Glomerular endothelial cell (primary cell): ENCODE measurements at regions not wholly inside any gene's neighbourhood (a gene's known extent, or its start where the extent isn't known, plus 50 kb on each side); places are given as distances from the start of the nearest gene placed in this dataset.
"Not testable (repeated sequence)": the region's sequence is repeated elsewhere in the genome, so short reads cannot be mapped to it uniquely, and the experiment has no call there.

Experiments used
- DNase-seq: peaks from one replicate; pipeline ENCODE4 v3.0.0-alpha.2; 2011; ENCODE audit warnings: low read depth, low spot score; ENCODE audit errors: extremely low read depth

DNA sequence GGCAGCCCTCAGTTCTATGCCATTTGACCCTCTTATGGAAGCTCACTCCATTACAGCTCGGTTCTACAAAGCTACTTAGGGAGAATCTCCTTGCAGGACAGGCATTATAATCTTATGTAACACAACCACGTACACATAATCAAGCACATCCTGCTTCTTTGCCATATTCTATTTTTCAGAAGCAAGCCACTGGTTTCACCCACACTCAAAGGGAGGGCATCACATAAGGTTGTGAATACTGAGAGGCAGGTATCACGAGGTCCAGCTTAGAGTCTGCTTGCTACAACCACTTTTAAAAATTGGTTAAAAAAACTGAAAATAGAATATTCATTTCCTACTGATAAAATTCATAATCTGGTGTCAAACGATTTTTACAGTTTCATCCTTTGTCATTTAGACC is 589.2 kb downstream of the SLC16A7 start:
- no peak for DNase-seq

DNA sequence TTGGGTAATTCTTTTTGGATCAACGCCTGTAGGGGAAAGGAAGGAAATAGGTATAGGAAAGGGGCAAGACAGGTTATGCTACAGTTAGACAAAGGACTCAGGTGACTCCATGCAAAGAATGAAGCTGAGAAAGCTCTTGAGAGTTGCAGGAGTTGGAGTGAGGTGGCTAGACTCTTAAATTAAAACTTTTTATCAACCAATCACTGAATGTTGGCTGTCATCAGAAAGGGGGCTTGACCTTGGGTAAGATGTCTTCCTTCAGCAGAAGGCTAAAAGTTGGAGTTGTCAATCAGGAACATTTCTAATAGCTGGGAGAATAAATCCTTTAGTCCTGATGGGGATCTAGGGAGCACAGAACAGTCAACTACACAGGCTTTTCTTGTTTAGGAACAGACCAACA is 595.4 kb downstream of the SLC16A7 start:
- DNase-seq, result no peak

DNA sequence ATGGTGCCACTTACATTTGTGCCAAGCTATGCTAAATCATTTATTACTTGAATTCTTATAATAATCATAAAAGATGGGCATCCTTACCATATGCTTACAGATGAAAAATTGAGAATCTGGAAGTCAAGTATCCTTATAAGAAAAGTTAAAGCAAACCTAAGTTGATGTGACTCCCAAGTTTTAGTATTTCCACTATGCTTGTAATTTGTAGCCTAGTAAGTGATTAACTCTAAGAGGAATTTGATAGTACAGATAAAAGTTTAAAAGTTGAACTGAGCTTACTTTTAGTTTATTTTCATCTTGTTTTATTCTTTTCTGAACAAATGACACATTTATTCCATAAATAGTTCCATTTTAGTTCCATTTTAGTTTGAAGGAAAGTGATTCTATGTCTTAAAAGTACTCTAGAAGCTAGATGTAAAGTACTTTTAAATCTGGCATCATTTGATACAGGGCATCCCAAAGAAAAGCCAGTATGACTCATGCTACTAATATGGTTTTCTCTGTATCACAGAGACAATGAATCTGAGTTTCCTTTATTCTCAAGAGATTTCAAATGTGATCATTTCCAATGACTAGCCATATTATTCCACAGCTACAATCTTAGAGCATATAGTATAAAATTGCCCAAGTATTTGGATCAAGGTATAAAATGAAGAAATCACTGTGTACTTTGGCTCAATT is 596.0 kb downstream of the SLC16A7 start:
- DNase-seq, result no peak

DNA sequence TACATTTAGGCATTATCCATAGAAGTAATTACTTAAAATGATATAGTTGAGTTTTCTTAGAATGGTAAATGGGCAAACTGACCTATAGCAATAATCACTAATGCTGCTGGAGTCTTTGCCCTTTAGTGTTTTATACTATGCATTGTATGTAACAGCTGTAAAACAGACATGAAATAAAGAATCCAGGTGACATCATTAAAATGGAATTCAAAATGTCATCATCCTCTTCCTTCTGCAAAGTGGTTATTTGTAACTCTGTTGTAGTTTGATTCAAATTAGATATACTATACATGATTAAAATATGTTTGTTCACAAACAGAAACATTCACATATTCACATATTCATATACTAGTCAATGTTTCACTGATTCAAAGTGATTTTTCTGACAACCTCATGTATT is 598.8 kb downstream of the SLC16A7 start:
- DNase-seq, result no peak

DNA sequence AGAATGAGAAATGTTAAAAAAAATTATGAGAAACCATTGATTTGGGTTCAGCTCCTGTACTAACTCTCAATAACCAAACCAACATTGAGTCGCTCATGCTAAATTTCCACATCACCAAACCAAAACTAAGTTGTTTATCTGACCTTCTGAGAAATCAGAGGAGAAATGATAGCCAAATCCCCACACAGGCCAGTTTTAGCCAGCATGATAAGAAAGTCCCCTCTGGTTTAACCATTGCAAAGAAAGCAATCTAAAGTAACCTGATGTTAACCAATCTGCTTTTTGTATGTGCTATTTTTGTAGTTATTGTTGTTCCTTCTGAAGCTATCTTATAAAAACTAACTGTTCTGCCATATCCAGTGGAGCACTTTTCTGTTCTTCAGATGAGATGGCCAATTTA is 599.7 kb downstream of the SLC16A7 start:
- no peak for DNase-seq

DNA sequence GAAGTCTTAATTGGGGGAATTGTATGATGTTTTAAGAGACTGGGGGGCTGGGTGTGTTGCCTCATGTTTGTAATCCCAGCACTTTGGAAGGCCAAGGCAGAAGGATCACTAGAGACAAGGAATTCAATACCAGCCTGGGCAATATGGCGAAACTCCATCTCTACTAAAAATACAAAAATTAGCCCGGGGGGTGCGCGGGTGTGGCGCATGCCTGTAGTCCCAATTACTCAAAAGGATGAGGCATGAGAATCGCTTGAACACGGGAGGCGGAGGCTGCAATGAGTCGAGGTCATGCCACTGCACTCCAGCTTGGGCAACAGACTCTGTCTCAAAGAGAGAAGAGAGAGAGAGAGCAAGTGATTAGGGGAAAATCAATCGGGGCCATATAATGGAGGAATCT is 600.5 kb downstream of the SLC16A7 start:
- DNase-seq, result no peak

DNA sequence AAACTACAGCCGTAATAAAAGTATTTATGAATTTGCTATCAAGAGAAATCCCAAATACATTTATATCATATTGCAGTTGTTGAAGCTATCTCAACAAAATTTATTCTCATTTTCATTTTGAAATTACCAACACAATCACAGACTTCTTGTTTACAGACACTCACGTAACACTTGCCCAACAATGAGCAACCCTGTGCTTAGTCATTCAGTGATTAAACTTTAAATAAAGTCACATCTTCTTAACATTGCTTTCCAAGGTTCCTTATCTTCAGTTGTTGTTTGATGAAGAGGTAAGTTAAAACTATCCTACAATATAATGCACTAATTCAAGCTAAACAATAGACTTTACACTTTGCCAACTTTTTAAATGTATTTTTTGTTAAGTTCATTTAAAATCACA is 601.8 kb downstream of the SLC16A7 start:
- DNase-seq, result no peak

DNA sequence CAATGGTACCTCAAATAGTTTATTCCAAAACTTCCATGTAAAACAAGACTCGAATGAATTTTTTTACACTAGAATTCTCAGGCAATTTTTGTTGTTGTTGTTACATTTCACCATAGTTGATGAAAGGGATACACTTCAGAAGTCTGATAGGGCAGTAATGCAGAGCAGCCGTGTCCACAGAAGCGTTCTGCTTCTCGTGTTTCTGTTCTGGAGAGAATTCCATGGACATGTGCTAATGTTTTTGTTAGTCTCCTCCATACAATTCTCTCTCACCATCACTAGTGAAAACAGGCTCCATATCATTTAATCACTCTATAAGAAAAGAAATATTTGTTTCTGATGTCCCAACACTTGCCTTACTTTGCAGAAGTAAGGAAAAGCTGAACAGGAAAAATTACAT is 606.1 kb downstream of the SLC16A7 start:
- no peak for DNase-seq

DNA sequence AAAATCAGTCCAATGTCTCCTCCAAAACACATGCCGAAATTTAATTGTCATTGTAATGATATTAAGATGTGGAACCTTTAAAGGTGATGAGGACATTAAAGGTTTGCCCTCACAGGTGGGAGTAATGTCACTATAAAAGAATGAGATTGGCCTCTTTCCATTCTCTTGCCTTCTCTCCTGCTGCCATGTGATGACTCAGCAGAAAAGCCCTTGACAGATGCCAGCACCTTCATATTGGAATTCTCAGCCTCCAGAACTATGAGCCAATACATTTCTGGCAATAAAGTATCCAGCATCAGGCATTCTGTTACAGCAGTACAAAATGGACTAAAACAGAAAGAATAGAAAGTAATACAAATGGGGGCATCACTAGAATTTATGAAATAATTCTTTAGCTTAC is 609.7 kb downstream of the SLC16A7 start:
- DNase-seq, result no peak

DNA sequence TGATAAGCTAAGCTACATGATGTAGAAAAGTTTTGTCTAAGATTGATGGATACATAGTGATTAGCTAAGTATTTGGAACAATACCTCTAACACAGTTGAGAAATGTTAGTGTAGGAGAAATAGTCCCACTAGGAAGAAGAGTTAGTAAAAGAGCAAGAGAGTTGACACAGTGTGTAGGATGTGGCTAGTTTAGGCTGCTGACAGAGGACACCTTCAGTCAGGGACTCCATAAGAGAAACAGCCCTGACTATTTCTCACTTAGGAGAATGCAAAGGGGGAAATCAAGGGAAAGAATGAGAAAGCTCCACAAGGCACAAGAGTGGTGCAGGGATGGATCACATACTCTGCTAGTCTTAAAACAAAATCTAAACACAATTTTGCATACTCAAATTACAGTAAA is 613.7 kb downstream of the SLC16A7 start:
- DNase-seq, result no peak

DNA sequence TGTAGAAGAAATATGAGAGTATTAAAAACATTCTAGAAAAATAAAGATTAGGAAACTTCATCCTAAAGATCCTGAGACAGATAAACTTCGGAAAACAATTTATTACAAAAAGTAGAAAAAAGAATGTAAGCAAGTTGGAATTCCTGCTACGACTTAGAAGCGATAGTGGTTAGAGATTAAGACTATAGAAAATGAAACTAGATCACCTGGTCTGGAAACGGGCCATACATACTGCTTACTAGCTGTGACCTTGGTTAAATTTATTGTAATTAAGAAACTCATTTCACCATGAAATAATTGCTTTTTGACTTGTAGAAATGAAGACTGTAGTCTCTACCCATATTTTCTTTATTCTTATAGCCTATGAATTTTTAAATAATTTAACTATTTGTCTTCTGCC is 614.1 kb downstream of the SLC16A7 start:
- no peak for DNase-seq

DNA sequence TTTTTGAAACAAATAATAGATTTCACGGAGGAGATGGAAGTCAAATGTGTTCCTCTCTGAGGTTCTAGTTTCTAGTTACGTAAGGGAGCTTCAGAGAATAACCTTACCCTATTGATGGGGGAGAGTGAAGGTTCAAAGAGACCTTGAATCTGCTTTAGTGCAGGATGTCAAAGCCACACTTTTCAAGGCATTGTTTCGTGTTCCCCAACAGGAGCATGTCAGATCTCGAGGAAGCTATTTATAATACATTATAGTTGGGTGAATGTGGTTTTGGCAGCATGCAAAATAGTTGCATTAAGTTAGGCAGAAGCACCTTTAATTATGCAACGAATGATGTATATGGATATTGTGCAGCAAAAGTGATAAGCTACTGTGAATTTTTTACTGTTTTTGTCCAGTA is 614.9 kb downstream of the SLC16A7 start:
- DNase-seq, result no peak

DNA sequence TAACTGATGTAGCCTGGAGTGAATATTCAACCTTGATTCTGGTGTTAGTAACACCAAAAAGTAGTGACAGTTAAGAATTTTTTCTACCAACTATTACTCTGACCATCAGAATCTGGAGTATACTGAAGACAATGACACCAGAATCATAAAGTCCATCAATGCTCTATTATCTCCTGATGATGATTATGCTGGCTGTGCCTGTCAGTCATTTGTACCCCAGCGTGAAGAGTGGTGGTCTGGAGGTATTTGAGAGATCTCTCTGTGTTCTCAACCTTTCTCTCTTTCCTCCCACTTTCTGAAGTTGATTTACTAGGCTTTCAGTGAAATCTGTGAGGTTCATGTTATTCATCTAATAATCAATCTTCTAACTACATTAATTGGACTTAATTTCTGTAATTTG is 615.4 kb downstream of the SLC16A7 start:
- DNase-seq, result no peak

DNA sequence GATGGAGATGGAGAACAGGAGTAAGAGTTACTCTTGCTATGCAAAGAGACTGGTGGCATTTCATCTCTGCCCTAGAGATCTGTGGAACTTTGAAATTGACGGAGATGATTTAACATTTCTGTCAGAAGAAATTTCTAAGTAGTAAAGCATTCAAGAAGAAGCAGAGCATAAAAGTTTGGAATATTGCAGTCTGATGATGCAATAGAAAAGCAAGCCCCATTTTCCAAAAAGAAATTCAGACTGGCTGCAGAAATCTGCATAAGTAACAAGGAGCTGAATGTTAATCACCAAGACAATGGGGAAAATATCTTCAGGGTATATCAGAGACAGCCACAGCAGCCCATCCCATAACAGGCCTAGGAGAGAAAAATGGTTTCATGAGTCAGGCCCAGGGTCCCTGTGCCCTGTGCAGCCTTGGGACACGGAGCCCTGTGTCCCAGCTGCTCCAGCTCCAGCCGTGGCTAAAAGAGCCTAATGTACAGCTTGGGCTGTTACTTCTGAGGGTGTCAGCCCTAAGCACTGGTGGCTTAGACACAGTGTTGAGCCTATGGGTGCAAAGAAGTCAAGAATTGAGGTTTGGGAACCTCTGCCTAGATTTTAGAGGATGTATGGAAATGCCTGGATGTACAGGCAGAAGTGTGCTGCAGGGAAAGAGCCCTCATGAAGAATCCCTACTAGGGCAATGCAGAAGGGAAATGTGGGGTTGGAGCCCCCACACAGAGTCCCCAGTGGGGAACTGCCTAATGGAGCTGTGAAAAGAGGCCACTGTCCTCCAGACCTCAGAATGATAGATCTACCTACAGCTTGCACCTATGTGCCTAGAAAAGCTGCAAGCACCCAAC is 616.6 kb downstream of the SLC16A7 start:
- no peak for DNase-seq

DNA sequence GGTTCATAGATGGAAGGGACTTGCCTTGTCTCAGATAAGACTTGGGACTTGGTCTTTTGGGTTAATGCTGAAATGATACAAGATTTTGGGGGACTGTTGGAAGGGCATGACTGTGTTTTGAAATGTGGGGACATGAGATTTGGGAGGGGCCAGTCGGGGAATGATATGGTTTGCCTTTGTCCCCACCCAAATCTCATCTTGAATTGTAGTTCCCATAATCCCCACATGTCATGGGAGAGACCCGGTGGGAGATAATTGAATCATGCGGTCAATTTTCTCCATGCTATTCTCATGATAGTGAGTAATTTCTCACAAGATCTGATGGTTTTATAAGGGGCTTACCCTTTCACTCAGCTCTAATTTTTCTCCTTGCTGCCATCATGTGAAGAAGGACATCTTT is 617.4 kb downstream of the SLC16A7 start:
- DNase-seq, result not testable (repeated sequence)

DNA sequence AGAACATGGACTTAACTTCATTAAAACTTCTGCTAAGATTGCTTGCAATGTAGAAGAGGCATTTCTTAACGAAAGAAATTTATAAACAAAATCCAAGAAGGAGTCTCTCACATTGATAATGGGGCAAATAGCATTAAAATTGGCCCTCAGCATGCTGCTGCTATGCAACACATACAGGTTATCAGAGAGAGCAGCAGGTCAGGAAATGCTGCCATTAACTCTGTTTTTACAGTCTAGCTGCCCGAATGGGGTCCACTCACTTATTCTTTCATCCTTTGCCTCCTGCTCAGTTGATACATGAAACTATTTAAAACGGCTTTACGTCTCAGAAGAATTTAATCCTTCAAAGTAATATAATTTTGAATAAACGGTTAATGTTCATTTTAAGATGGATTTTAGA is 620.4 kb downstream of the SLC16A7 start:
- no peak for DNase-seq

DNA sequence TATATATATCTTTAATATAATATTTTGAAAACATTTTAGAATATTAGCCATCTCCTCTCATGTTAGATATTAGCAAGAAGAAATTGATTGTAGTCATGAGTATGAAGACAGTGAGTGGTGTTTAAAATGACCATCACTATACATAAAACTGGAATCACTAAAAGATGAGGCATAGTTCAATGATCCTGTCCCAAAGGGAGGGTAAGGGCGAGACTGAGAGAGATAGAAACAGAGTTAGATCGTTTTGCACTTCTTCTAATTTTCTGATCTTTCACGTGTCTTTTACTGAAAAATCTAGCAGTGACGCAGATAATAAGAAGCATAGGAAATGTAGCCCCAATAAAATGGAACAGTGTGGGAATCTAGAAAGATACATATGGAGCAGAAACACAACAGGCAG is 627.4 kb downstream of the SLC16A7 start:
- DNase-seq, result no peak

DNA sequence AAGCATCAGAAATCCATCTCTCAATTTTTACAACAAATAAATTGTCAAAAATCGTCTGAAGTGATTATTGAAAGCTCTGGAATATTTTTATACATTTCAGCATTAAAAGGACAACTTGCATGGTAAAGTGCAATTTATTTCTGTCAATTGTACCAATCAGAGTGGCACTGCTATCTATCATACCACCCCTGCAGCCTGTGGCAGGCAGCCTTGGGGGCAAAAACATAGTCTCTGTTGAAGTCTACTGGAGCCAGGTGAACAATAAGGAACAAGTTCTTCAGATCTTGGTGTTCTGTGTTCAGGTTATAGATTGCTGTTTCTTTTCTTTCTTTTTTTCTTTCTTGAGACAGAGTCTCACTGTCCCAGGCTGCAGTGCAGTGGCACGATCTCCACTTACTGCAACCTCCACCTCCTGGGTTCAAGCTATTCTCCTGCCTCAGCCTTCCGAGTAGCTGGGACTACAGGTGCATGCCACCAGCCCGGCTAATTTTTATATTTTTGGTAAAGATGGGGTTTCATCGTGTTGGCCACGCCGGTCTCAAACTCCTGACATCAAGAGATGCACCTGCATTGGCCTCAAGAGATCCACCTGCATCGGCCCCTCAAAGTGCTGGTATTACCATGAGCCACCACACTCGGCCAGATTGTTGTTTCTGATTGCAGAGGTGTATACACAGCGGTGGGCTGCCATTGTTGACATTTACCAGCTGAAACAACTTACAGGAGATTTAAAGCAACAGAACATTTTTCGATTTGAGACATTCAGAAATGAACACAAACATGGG is 629.6 kb downstream of the SLC16A7 start:
- DNase-seq, result no peak

DNA sequence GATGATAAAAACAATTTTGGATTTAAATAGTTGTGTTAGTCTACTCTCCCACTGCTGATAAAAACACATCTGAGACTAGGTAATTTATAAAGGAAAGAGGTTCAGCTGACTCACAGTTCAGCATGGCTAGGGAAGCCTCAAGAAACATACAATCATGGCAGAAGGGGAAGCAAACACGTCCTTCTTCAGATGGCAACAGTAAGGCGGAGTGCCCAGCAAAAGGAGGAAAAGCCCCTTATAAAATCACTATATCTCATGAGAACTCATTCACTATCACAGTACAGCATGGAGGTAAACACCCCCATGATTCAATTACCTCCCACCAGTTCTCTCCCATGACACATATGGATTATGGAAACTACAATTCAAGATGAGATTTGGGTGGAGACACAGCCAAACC is 632.1 kb downstream of the SLC16A7 start:
- DNase-seq, result no peak

DNA sequence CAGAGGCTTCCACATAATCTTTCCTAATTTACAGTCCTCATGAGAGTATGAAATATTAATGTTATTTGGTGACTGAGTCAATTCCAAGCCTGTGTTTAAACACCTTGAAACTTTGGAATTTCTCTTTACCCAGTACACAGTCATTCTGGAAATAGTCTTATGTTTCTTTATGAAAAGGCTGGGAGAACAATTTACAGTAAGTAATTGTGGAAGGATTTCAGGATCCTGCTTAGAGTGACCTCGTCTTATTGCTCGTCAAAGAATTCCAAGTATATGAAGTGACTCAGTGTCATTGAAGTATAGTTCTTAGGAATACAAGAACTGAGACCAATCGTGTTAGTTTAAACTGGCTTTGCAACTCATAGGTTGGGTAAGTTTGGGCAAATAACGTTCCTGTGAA is 634.2 kb downstream of the SLC16A7 start:
- no peak for DNase-seq

DNA sequence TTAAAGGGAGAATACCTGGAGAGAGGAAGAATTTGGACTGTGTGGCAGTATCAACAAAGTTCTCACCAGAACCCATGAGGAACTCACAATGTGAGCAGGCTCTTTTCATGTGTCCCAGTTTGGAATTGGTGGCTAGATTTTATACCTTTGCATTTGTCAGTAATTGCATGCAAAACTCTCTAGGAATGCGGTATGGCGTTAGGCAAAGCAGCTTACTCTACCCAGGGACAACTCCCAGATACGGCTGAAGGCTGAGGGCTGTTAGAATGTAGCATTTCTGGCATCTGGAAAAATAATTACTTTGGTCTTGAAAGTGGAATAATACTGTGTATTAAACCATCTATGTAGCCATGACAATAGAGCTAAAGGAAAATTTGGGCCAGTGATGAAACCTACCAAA is 635.5 kb downstream of the SLC16A7 start:
- no peak for DNase-seq
